Mesothelial cell of epicardium (in vitro differentiated cells): ENCODE measurements at regions not wholly inside any gene's neighbourhood (a gene's known extent, or its start where the extent isn't known, plus 50 kb on each side); places are given as distances from the start of the nearest gene placed in this dataset.

Source experiments
- DNase-seq, 2 experiments: peaks; one replicate each; pipeline ENCODE4 v3.0.0; 2021; ENCODE audit warnings: low spot score in 2 of 2; ENCODE audit not compliant: unreplicated experiment in 2 of 2
- H3K27ac Mint-ChIP-seq: 2 replicates; pipeline ENCODE4 v1.8.0; 2021; ENCODE audit warnings: mixed read lengths
- H3K27me3 Mint-ChIP-seq: 2 replicates; pipeline ENCODE4 v1.8.0; 2021; ENCODE audit warnings: low read depth, mixed read lengths
- H3K36me3 Mint-ChIP-seq: 2 replicates; pipeline ENCODE4 v1.8.0; 2021; ENCODE audit warnings: mixed read lengths
- H3K4me1 Mint-ChIP-seq: 2 replicates; pipeline ENCODE4 v1.8.0; 2021; ENCODE audit warnings: mixed read lengths
- H3K4me3 Mint-ChIP-seq: 2 replicates; pipeline ENCODE4 v1.8.0; 2021; ENCODE audit warnings: mild to moderate bottlenecking, moderate library complexity, mixed read lengths
- H3K9me3 Mint-ChIP-seq: 2 replicates; pipeline ENCODE4 v1.8.0; 2021; ENCODE audit warnings: mixed read lengths
- CTCF ChIP-seq: fragments of 200-600 bp; sonication (generic); IDR thresholded peaks from one replicate; pipeline ENCODE4 v1.5.0; 2021; ENCODE audit warnings: antibody characterized with exemption; ENCODE audit not compliant: unreplicated experiment

- Mint-ChIP-seq H3K4me1 (peaks cover 18% of the 10 kb centered on the region), H3K36me3 (no peaks in the 10 kb centered on the region), H3K27ac (peak overlapping the region; percentile 78), H3K9me3 (no peaks in the 10 kb centered on the region), H3K4me3 (no peak overlapping the region), H3K27me3 (no peaks in the 10 kb centered on the region)
- no peak for TF ChIP-seq CTCF
- DNase-seq = no peak
These were observed 116.4 kb upstream of the NANOS1 start for GRCh38 chr10:118912961-118913600.

- no peak for DNase-seq
- Mint-ChIP-seq H3K27me3 (no peaks in the 10 kb centered on the region), H3K27ac (no peak overlapping the region), H3K36me3 (no peaks in the 10 kb centered on the region), H3K4me1 (peaks cover 14% of the 10 kb centered on the region), H3K9me3 (no peaks in the 10 kb centered on the region), H3K4me3 (no peak overlapping the region)
- TF ChIP-seq CTCF = no peak
These were observed 115.7 kb upstream of the NANOS1 start for GRCh38 chr10:118913825-118914224.

GRCh38 chr10:118914629-118915028, 114.9 kb upstream of the NANOS1 start:
- no peak for DNase-seq

GRCh38 chr10:118915161-118915560, 114.4 kb upstream of the NANOS1 start:
- peaks cover 12% of the 10 kb centered on the region for H3K4me1 Mint-ChIP-seq
- no peaks in the 10 kb centered on the region for H3K36me3 Mint-ChIP-seq
- no peak overlapping the region for H3K4me3 Mint-ChIP-seq
- H3K27me3 Mint-ChIP-seq = no peaks in the 10 kb centered on the region
- no peak overlapping the region for H3K27ac Mint-ChIP-seq
- DNase-seq = no peak
- TF ChIP-seq CTCF = no peak
- H3K9me3 Mint-ChIP-seq = no peaks in the 10 kb centered on the region

More at GRCh38 chr10:118914629-118915028, 114.9 kb upstream of the NANOS1 start:
- TF ChIP-seq CTCF = no peak
- Mint-ChIP-seq H3K36me3 (no peaks in the 10 kb centered on the region), H3K27me3 (no peaks in the 10 kb centered on the region), H3K4me1 (peaks cover 12% of the 10 kb centered on the region), H3K27ac (no peak overlapping the region), H3K4me3 (no peak overlapping the region), H3K9me3 (no peaks in the 10 kb centered on the region)

GRCh38 chr10:118916777-118917176, 112.7 kb upstream of the NANOS1 start:
- no peak for TF ChIP-seq CTCF
- Mint-ChIP-seq H3K4me1 (peaks cover 13% of the 10 kb centered on the region), H3K36me3 (no peaks in the 10 kb centered on the region), H3K27me3 (no peaks in the 10 kb centered on the region), H3K27ac (no peak overlapping the region), H3K4me3 (no peak overlapping the region), H3K9me3 (no peaks in the 10 kb centered on the region)
- DNase-seq = no peak

- H3K36me3 Mint-ChIP-seq = no peaks in the 10 kb centered on the region
- no peak overlapping the region for H3K27ac Mint-ChIP-seq
- peaks cover 16% of the 10 kb centered on the region for H3K4me1 Mint-ChIP-seq
These were observed 111.8 kb upstream of the NANOS1 start for GRCh38 chr10:118917701-118918100.

More at GRCh38 chr10:118917701-118918100, 111.8 kb upstream of the NANOS1 start:
- Mint-ChIP-seq H3K27me3 (no peaks in the 10 kb centered on the region), H3K9me3 (no peaks in the 10 kb centered on the region), H3K4me3 (no peak overlapping the region)
- no peak for DNase-seq
- no peak for TF ChIP-seq CTCF
